Ishikawa (cell line): ENCODE measurements at regions not wholly inside any gene's neighbourhood (a gene's known extent, or its start where the extent isn't known, plus 50 kb on each side); places are given as distances from the start of the nearest gene placed in this dataset.

Experiments
- CEBPB ChIP-seq: IDR thresholded peaks from 2 replicates; pipeline ENCODE4 v1.6.1; 2012
- EP300 ChIP-seq: IDR thresholded peaks from 2 replicates; pipeline ENCODE4 v1.6.1; 2012; ENCODE audit warnings: borderline replicate concordance
- FOXM1 ChIP-seq: IDR thresholded peaks from 2 replicates; pipeline ENCODE4 v1.6.1; 2012; ENCODE audit warnings: low read depth, borderline replicate concordance
- RAD21 ChIP-seq: IDR thresholded peaks from 2 replicates; pipeline ENCODE4 v1.6.1; 2012; ENCODE audit warnings: low read depth
- TAF1 ChIP-seq: IDR thresholded peaks from 2 replicates; pipeline ENCODE4 v1.6.1; 2012; ENCODE audit warnings: low read depth, mild to moderate bottlenecking
- TCF12 ChIP-seq: IDR thresholded peaks from 2 replicates; pipeline ENCODE4 v1.6.1; 2012; ENCODE audit warnings: low read depth
- TF ChIP-seq, protein P1 (sequence below): IDR thresholded peaks from 2 replicates; pipeline ENCODE4 v1.6.1; 2012; ENCODE audit warnings: low read depth, mild to moderate bottlenecking

DNA sequence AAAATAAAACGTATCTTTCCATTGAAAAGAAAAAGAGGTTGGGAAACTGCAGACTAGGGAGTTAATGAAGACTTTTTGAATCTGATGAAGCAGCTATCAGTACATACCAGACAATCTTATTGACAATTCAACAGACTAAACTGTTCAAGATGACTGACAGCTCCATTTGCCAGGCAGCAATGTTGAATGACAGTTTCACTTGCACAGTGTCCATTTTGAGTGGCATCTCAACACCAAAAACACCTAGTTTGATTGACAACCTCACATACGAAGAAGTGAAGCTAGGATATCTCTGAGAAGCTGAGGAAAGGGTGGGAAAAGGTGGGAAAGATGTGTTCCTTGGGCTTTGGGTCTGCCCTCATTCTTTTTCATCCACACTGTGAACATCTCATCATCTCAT lies 315.0 kb upstream of the SYT4 start:
- TF ChIP-seq, protein P1, sequence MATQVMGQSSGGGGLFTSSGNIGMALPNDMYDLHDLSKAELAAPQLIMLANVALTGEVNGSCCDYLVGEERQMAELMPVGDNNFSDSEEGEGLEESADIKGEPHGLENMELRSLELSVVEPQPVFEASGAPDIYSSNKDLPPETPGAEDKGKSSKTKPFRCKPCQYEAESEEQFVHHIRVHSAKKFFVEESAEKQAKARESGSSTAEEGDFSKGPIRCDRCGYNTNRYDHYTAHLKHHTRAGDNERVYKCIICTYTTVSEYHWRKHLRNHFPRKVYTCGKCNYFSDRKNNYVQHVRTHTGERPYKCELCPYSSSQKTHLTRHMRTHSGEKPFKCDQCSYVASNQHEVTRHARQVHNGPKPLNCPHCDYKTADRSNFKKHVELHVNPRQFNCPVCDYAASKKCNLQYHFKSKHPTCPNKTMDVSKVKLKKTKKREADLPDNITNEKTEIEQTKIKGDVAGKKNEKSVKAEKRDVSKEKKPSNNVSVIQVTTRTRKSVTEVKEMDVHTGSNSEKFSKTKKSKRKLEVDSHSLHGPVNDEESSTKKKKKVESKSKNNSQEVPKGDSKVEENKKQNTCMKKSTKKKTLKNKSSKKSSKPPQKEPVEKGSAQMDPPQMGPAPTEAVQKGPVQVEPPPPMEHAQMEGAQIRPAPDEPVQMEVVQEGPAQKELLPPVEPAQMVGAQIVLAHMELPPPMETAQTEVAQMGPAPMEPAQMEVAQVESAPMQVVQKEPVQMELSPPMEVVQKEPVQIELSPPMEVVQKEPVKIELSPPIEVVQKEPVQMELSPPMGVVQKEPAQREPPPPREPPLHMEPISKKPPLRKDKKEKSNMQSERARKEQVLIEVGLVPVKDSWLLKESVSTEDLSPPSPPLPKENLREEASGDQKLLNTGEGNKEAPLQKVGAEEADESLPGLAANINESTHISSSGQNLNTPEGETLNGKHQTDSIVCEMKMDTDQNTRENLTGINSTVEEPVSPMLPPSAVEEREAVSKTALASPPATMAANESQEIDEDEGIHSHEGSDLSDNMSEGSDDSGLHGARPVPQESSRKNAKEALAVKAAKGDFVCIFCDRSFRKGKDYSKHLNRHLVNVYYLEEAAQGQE, result no peak
- TF ChIP-seq TCF12 (no peak), TAF1 (no peak), FOXM1 (no peak), RAD21 (no peak), CEBPB (no peak), EP300 (no peak)
